PC-3 (cell line): ENCODE measurements at regions not wholly inside any gene's neighbourhood (a gene's known extent, or its start where the extent isn't known, plus 50 kb on each side); places are given as distances from the start of the nearest gene placed in this dataset.

Experiments used
- ATAC-seq: fragments of 200-7000 bp; cut with Tn5 transposase; 2 replicates; pipeline ENCODE4 v1.9.1; 2020; ENCODE audit warnings: mild to moderate bottlenecking, moderate library complexity
- BruUV-seq: library from RNA; stranded (reverse); fragments of 400-500 nt; replicated peaks from 2 replicates; lab custom pipeline; 2021; lab: Mats Ljungman, UMichigan
- CTCF ChIA-PET: fragments of 300-600 bp; sonication (Branson Sonifier 250); formaldehyde crosslinking; loops from one replicate; lab custom pipeline; 2022; ENCODE audit warnings: antibody characterized with exemption; lab: Charles Lee
- POLR2A ChIA-PET: fragments of 300-600 bp; sonication (Branson Sonifier 250); formaldehyde crosslinking; loops from one replicate; lab custom pipeline; 2022; ENCODE audit warnings: antibody characterized with exemption; ENCODE audit not compliant: unreplicated experiment; lab: Charles Lee
- DNase-seq: peaks from one replicate; pipeline ENCODE4 v3.0.0-alpha.2; 2015
- H2AFZ ChIP-seq: fragments of 300-600 bp; sonication (generic); 2 replicates; pipeline ENCODE4 v1.6.0; 2016; ENCODE audit warnings: antibody characterized with exemption, low read length
- H3F3A ChIP-seq: fragments of 300-600 bp; sonication (generic); one replicate; pipeline ENCODE4 v1.6.0; 2017; ENCODE audit warnings: antibody characterized with exemption, low read length, control low read depth, mild to moderate bottlenecking; ENCODE audit not compliant: unreplicated experiment
- H3K27ac ChIP-seq: fragments of 300-600 bp; sonication (generic); 2 replicates; pipeline ENCODE4 v1.5.1; 2016; ENCODE audit warnings: mild to moderate bottlenecking, low read length
- H3K27me3 ChIP-seq: fragments of 300-600 bp; sonication (generic); 2 replicates; pipeline ENCODE4 v1.6.1; 2016; ENCODE audit warnings: low read length, mixed read lengths
- H3K36me3 ChIP-seq: fragments of 300-600 bp; sonication (generic); 2 replicates; pipeline ENCODE4 v1.6.1; 2016; ENCODE audit warnings: low read depth, mixed run types, low read length, mixed read lengths
- H3K4me1 ChIP-seq: fragments of 300-600 bp; sonication (generic); 2 replicates; pipeline ENCODE4 v1.5.1; 2016; ENCODE audit warnings: low read length; ENCODE audit not compliant: insufficient read depth
- H3K4me2 ChIP-seq: fragments of 300-600 bp; sonication (generic); 2 replicates; pipeline ENCODE4 v1.6.0; 2016; ENCODE audit warnings: low read length
- H3K4me3 ChIP-seq: fragments of 300-600 bp; sonication (generic); 2 replicates; pipeline ENCODE4 v1.5.1; 2016; ENCODE audit warnings: mild to moderate bottlenecking, low read length, mixed read lengths
- H3K79me2 ChIP-seq: fragments of 300-600 bp; sonication (generic); 2 replicates; pipeline ENCODE4 v1.6.1; 2017; ENCODE audit warnings: low read length, mixed read lengths
- H3K9ac ChIP-seq: fragments of 300-600 bp; sonication (generic); 2 replicates; pipeline ENCODE4 v1.6.0; 2016; ENCODE audit warnings: mild to moderate bottlenecking, low read length
- H3K9me2 ChIP-seq: fragments of 300-600 bp; sonication (generic); replicated peaks from 2 replicates; pipeline ENCODE4 v1.6.1; 2016; ENCODE audit warnings: mixed run types, low read length, mixed read lengths
- H3K9me3 ChIP-seq: fragments of 300-600 bp; sonication (generic); 2 replicates; pipeline ENCODE4 v1.6.1; 2016; ENCODE audit warnings: low read length, mixed read lengths
- H4K20me1 ChIP-seq: fragments of 300-600 bp; sonication (generic); 2 replicates; pipeline ENCODE4 v1.6.1; 2016; ENCODE audit warnings: low read length, mixed read lengths
- CTCF ChIP-seq: fragments of 300-600 bp; sonication (generic); conservative IDR thresholded peaks from 2 replicates; pipeline ENCODE4 v1.5.1; 2017; ENCODE audit warnings: antibody characterized with exemption, low read depth, mild to moderate bottlenecking, low read length
- EZH2 ChIP-seq: fragments of 300-600 bp; sonication (generic); IDR thresholded peaks from one replicate; pipeline ENCODE4 v1.6.1; 2017; ENCODE audit warnings: antibody characterized with exemption, mild to moderate bottlenecking, low read length; ENCODE audit not compliant: unreplicated experiment
- EZH2phosphoT487 ChIP-seq: fragments of 300-600 bp; sonication (generic); IDR thresholded peaks from 2 replicates; pipeline ENCODE4 v1.6.1; 2018; ENCODE audit warnings: mild to moderate bottlenecking, antibody characterized with exemption, low read length, borderline replicate concordance
- intact Hi-C: fragments of 100-400 bp; cut with micrococcal nuclease; formaldehyde crosslinking; loops from 2 replicates; pipeline ENCODE4 v1.9.0; 2023

GRCh38 chr10:21069929-21070700, 173.0 kb upstream of the NEBL start:
- Histone ChIP-seq H3K79me2 (no peaks in the 10 kb centered on the region), H3K36me3 (no peaks in the 10 kb centered on the region), H3K27ac (no peak overlapping the region), H4K20me1 (no peaks in the 10 kb centered on the region), H2AFZ (no peak overlapping the region), H3F3A (no peaks in the 10 kb centered on the region), H3K9me2 (no peaks in the 10 kb centered on the region), H3K27me3 (no peaks in the 10 kb centered on the region), H3K4me1 (no peaks in the 10 kb centered on the region), H3K4me2 (no peak overlapping the region), H3K4me3 (no peak overlapping the region), H3K9ac (no peak overlapping the region), H3K9me3 (no peaks in the 10 kb centered on the region)
- TF ChIP-seq EZH2: no peak
- TF ChIP-seq EZH2phosphoT487: no peak
- no peak for TF ChIP-seq CTCF
- BruUV-seq: no TSS peak
- ChIA-PET POLR2A (interaction anchor here (0.7 kb wide), 1 partner anchor 296 kb away, joined by 3 read pairs; no protein-coding TSS in a partner anchor), CTCF (no interaction called here)
- intact Hi-C loops: loop anchor here (10.0 kb wide), 2 partner anchors 135 to 425 kb away; no protein-coding TSS in a partner anchor
- no peak for DNase-seq
- no peak for ATAC-seq

- no peak overlapping the region for H2AFZ ChIP-seq
- no peak overlapping the region for H3K9ac ChIP-seq
- no peaks in the 10 kb centered on the region for H4K20me1 ChIP-seq
- H3K4me1 ChIP-seq: no peaks in the 10 kb centered on the region
- H3K79me2 ChIP-seq: no peaks in the 10 kb centered on the region
- ChIA-PET POLR2A (no interaction called here), CTCF (no interaction called here)
- no peaks in the 10 kb centered on the region for H3K36me3 ChIP-seq
- intact Hi-C loops: no loop called here
- no peaks in the 10 kb centered on the region for H3K27me3 ChIP-seq
- DNase-seq (no peak), ATAC-seq (no peak)
- no peak overlapping the region for H3K27ac ChIP-seq
- TF ChIP-seq EZH2phosphoT487: no peak
- TF ChIP-seq CTCF: no peak
- TF ChIP-seq EZH2: no peak
- no peaks in the 10 kb centered on the region for H3K9me3 ChIP-seq
- H3K4me3 ChIP-seq: no peak overlapping the region
- H3K9me2 ChIP-seq: no peaks in the 10 kb centered on the region
- BruUV-seq: no TSS peak
- no peak overlapping the region for H3K4me2 ChIP-seq
- no peaks in the 10 kb centered on the region for H3F3A ChIP-seq
Observed at GRCh38 chr10:21069278-21069677, 172.2 kb upstream of the NEBL start.

- Histone ChIP-seq H3K9ac (no peak overlapping the region), H3K4me1 (no peaks in the 10 kb centered on the region), H3K9me2 (no peaks in the 10 kb centered on the region), H3K27ac (no peak overlapping the region), H3K9me3 (no peaks in the 10 kb centered on the region), H2AFZ (no peak overlapping the region), H3K27me3 (no peaks in the 10 kb centered on the region), H3K36me3 (no peaks in the 10 kb centered on the region), H3F3A (no peaks in the 10 kb centered on the region), H3K4me2 (no peak overlapping the region), H3K4me3 (no peak overlapping the region), H3K79me2 (no peaks in the 10 kb centered on the region), H4K20me1 (no peaks in the 10 kb centered on the region)
- ATAC-seq: no peak
- TF ChIP-seq EZH2: no peak
- no peak for TF ChIP-seq CTCF
- no peak for TF ChIP-seq EZH2phosphoT487
- DNase-seq: no peak
- CTCF ChIA-PET: no interaction called here
- intact Hi-C loops: no loop called here
- no TSS peak for BruUV-seq
- POLR2A ChIA-PET: no interaction called here
Observed at GRCh38 chr10:21068026-21068656, 171.0 kb upstream of the NEBL start.
